Fibroblast of lung (primary cell): ENCODE measurements at regions not wholly inside any gene's neighbourhood (a gene's known extent, or its start where the extent isn't known, plus 50 kb on each side); places are given as distances from the start of the nearest gene placed in this dataset.

Source experiments
- DNase-seq, 2 donors: peaks; one replicate each; pipeline versions ENCODE4 v3.0.0 to v3.0.0-alpha.2; 2010; ENCODE audit warnings: low read depth in 2 of 2
- H2AFZ ChIP-seq: 2 replicates; pipeline ENCODE4 v1.5.1; 2012; ENCODE audit warnings: low read length, control low read depth, inconsistent platforms
- H3K27ac ChIP-seq: 2 replicates; pipeline ENCODE4 v1.5.1; 2011; ENCODE audit warnings: low read length, control low read depth; ENCODE audit not compliant: insufficient read depth
- H3K27me3 ChIP-seq: 2 replicates; pipeline ENCODE4 v1.5.1; 2011; ENCODE audit warnings: mild to moderate bottlenecking, low read length; ENCODE audit not compliant: control insufficient read depth, insufficient read depth
- H3K36me3 ChIP-seq: 2 replicates; pipeline ENCODE4 v1.5.1; 2011; ENCODE audit warnings: low read length; ENCODE audit not compliant: control insufficient read depth, insufficient read depth
- H3K4me1 ChIP-seq: 2 replicates; pipeline ENCODE4 v1.5.1; 2011; ENCODE audit warnings: low read length; ENCODE audit not compliant: control insufficient read depth, insufficient read depth; ENCODE audit errors: extremely low read depth
- H3K4me2 ChIP-seq: 2 replicates; pipeline ENCODE4 v1.5.1; 2011; ENCODE audit warnings: low read length, control low read depth; ENCODE audit not compliant: insufficient read depth; ENCODE audit errors: extremely low read depth
- H3K4me3 ChIP-seq, 4 experiments: fragments of 200-600 bp in 1 of 4; sonication (generic) in 1 of 4; replicated peaks in 1 of 4; 2 replicates each; pipeline ENCODE4 v1.5.1; 2011 to 2016; ENCODE audit warnings: low read length in 4 of 4, low read depth in 3 of 4, mild to moderate bottlenecking in 3 of 4, control low read depth in 2 of 4, inconsistent platforms in 1 of 4, mixed read lengths in 1 of 4; ENCODE audit not compliant: insufficient read depth in 1 of 4; ENCODE audit errors: control extremely low read depth in 1 of 4
- H3K79me2 ChIP-seq: 2 replicates; pipeline ENCODE4 v1.5.1; 2012; ENCODE audit warnings: mild to moderate bottlenecking, low read length, inconsistent platforms; ENCODE audit not compliant: control insufficient read depth, insufficient read depth
- H3K9ac ChIP-seq: 2 replicates; pipeline ENCODE4 v1.5.1; 2011; ENCODE audit warnings: mild to moderate bottlenecking, low read length, control low read depth; ENCODE audit not compliant: insufficient read depth
- H3K9me3 ChIP-seq: 2 replicates; pipeline ENCODE4 v1.5.1; 2012; ENCODE audit warnings: low read depth, low read length; ENCODE audit not compliant: control insufficient read depth, insufficient read depth
- H4K20me1 ChIP-seq: 2 replicates; pipeline ENCODE4 v1.5.1; 2011; ENCODE audit warnings: low read length; ENCODE audit not compliant: control insufficient read depth, insufficient read depth; ENCODE audit errors: extremely low read depth
- EZH2 ChIP-seq: IDR thresholded peaks from 2 replicates; pipeline ENCODE4 v1.5.1; 2012; ENCODE audit warnings: low read length, control low read depth, mild to moderate bottlenecking; ENCODE audit errors: missing control alignments
- TF ChIP-seq, protein P1 (sequence below), 2 donors: IDR thresholded peaks in 1 of 2; conservative IDR thresholded peaks in 1 of 2; 1 replicate in 1 of 2; 2 replicates in 1 of 2; pipeline ENCODE4 v1.5.1; 2011 to 2012; ENCODE audit warnings: low read length in 2 of 2, control low read depth in 1 of 2, inconsistent platforms in 1 of 2, low read depth in 1 of 2, mild to moderate bottlenecking in 1 of 2

DNA sequence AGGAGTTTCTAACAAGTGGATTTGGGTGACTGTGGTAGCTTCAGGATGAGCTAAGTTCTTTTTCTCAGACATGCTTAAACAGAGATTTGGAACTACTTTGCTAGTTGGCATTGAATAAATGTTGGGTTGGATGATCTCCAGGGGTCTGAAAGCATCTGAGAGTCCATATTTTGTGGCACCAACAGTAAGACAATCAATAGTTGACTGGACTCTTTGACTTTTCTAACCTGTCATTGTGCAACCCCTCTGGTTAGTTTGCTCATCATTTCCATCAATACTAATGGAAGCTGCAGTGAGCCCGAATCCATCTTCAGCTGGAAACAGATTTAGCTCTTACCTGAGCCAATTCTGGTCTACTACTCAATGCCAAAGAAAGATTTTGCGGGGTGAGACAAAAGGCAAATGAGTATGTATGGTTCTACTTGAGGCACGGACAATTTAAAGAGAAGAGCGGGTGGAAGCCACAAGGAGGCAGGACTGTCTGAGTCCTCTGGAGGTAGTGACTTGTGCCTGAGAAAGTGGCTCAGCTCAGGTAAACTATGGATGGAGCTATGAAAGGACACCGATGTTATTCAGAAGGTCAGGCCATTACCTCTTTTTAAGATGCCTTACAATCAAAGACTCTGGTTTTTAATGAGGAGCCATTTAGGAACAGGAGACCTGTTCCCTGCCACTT is 118.7 kb downstream of the MID1IP1 start:
- H3K4me3 ChIP-seq: no peak overlapping the region
- H3K4me1 ChIP-seq: no peaks in the 10 kb centered on the region
- no peaks in the 10 kb centered on the region for H3K79me2 ChIP-seq
- H3K27me3 ChIP-seq: no peaks in the 10 kb centered on the region
- no peak overlapping the region for H3K27ac ChIP-seq
- TF ChIP-seq EZH2: no peak
- TF ChIP-seq, protein P1, sequence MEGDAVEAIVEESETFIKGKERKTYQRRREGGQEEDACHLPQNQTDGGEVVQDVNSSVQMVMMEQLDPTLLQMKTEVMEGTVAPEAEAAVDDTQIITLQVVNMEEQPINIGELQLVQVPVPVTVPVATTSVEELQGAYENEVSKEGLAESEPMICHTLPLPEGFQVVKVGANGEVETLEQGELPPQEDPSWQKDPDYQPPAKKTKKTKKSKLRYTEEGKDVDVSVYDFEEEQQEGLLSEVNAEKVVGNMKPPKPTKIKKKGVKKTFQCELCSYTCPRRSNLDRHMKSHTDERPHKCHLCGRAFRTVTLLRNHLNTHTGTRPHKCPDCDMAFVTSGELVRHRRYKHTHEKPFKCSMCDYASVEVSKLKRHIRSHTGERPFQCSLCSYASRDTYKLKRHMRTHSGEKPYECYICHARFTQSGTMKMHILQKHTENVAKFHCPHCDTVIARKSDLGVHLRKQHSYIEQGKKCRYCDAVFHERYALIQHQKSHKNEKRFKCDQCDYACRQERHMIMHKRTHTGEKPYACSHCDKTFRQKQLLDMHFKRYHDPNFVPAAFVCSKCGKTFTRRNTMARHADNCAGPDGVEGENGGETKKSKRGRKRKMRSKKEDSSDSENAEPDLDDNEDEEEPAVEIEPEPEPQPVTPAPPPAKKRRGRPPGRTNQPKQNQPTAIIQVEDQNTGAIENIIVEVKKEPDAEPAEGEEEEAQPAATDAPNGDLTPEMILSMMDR (conservative IDR thresholded peaks at IDR 0.05 in 1 of 2, IDR thresholded peaks at IDR 0.05 in 1 of 2; ENCODE audit: low read depth in 1 of 2, low read length in 2 of 2): no peak
- no peaks in the 10 kb centered on the region for H4K20me1 ChIP-seq
- H3K9me3 ChIP-seq: no peaks in the 10 kb centered on the region
- no peak for DNase-seq
- H3K9ac ChIP-seq: no peak overlapping the region
- H3K4me2 ChIP-seq: no peak overlapping the region
- no peaks in the 10 kb centered on the region for H3K36me3 ChIP-seq
- no peak overlapping the region for H2AFZ ChIP-seq

DNA sequence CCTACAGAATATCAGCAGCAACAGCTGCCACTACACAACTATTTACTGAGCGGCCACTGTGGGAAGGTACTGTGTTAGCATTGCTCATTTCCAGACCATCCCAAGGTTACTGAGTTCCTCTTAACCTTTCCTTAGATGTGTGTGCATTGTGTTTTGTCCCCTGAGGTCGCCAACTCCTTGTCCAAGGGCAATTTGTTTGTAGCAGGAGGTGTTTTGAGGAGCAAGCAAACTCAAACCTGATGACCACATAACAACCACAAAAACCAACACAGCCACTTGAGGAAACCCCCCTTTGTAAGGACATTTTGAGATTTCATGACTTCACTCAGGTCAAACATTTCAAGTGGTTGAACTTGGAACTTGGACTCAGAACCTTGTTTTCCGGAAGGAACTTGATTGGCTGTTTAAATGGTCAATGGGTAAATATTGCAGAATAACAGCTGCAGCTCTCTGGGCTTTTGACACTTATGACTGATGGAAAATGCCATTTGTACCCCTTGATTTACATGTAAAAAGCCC is 122.3 kb downstream of the MID1IP1 start:
- no peak overlapping the region for H3K4me2 ChIP-seq
- no peak for TF ChIP-seq EZH2
- TF ChIP-seq, protein P1 (conservative IDR thresholded peaks at IDR 0.05 in 1 of 2, IDR thresholded peaks at IDR 0.05 in 1 of 2; ENCODE audit: low read depth in 1 of 2, low read length in 2 of 2): no peak
- DNase-seq: no peak

DNA sequence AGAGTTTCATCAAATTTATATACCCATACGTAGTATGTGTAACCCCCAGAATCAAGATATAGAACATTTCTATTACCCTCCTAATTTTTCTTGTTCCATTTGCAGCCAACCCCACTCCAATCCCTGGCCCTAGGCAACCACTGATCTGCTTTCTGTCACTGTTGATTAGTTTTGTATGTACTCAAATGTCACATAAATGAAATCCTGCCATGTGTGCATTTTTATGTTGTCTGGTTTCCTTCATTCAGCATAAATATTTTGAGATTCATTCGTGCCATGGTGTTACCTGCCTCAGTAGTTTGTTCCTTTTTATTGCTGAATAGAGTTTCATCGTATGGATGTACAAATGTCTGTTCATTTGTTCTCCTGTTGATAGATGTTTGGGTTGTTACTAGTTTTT is 126.3 kb downstream of the MID1IP1 start:
- H3K36me3 ChIP-seq: no peaks in the 10 kb centered on the region

More for the DNA sequence above, 122.3 kb downstream of the MID1IP1 start:
- Histone ChIP-seq H4K20me1 (no peaks in the 10 kb centered on the region), H3K4me3 (no peak overlapping the region), H3K36me3 (no peaks in the 10 kb centered on the region), H3K27me3 (no peaks in the 10 kb centered on the region), H3K9ac (no peak overlapping the region), H3K9me3 (no peaks in the 10 kb centered on the region), H3K27ac (no peak overlapping the region), H2AFZ (no peak overlapping the region), H3K79me2 (no peaks in the 10 kb centered on the region), H3K4me1 (no peaks in the 10 kb centered on the region)

More for the DNA sequence above, 126.3 kb downstream of the MID1IP1 start:
- Histone ChIP-seq H3K4me2 (no peak overlapping the region), H3K9me3 (no peaks in the 10 kb centered on the region), H4K20me1 (no peaks in the 10 kb centered on the region), H3K4me1 (peaks cover 3% of the 10 kb centered on the region), H3K9ac (no peak overlapping the region), H3K79me2 (no peaks in the 10 kb centered on the region), H3K27me3 (no peaks in the 10 kb centered on the region), H3K27ac (no peak overlapping the region), H2AFZ (no peak overlapping the region), H3K4me3 (no peak overlapping the region)
- DNase-seq: no peak
- TF ChIP-seq, protein P1 (conservative IDR thresholded peaks at IDR 0.05 in 1 of 2, IDR thresholded peaks at IDR 0.05 in 1 of 2; ENCODE audit: low read depth in 1 of 2, low read length in 2 of 2): no peak
- TF ChIP-seq EZH2: no peak
